ENCODE measurements at regions not wholly inside any gene's neighbourhood (a gene's known extent, or its start where the extent isn't known, plus 50 kb on each side); places are given as distances from the start of the nearest gene placed in this dataset.
"Not testable (repeated sequence)": the region's sequence is repeated elsewhere in the genome, so short reads cannot be mapped to it uniquely, and the experiment has no call there.

DNA sequence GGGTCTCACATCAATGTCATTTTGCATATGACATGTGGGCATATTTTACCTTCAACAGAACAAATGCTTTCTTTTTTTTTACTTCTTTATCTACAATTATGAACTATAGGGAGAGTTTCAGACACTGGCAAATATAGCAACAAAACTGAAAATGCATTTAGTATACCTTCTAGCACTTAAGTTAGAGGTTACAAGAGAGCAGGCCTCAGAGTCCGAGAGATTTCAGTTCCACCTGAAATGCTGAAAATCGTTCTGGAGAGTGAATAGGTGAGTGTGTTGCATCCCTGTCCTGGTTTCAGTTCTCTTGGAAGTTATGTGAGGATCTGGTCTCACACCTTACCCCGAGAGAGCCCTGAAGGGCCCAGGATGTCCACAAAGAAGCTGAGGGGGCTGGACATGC is 337.8 kb upstream of the FRG1 start:
- not testable (repeated sequence) for TF ChIP-seq CTCF, POLR2A (IDR thresholded peaks at IDR 0.05)
